Peyer's patch (tissue), 4 donors: ENCODE measurements at regions not wholly inside any gene's neighbourhood (a gene's known extent, or its start where the extent isn't known, plus 50 kb on each side); places are given as distances from the start of the nearest gene placed in this dataset.

Source experiments
- DNase-seq, 3 donors: peaks; one replicate each; pipeline ENCODE4 v3.0.0-alpha.2; 2017 to 2019
- H3K27ac ChIP-seq, 4 donors: fragments of 200-600 bp; sonication (generic); one replicate each; pipeline ENCODE4 v1.5.1; 2016 to 2019
- H3K27me3 ChIP-seq, 2 donors: fragments of 200-600 bp; sonication (generic); one replicate each; pipeline ENCODE4 v1.5.1; 2019
- H3K36me3 ChIP-seq, 3 donors: fragments of 200-600 bp; sonication (generic); one replicate each; pipeline ENCODE4 v1.5.1; 2016 to 2019
- H3K4me1 ChIP-seq, 4 donors: fragments of 200-600 bp; sonication (generic); one replicate each; pipeline ENCODE4 v1.5.1; 2016 to 2019
- H3K4me3 ChIP-seq, 4 donors: fragments of 200-600 bp; sonication (generic); 1 replicate in 3 of 4; 2 replicates in 1 of 4; pipeline ENCODE4 v1.5.1; 2016 to 2019; ENCODE audit warnings: mild to moderate bottlenecking in 1 of 4
- H3K9me3 ChIP-seq, 4 donors: fragments of 200-600 bp; sonication (generic); one replicate each; pipeline ENCODE4 v1.5.1; 2016 to 2019; ENCODE audit warnings: mild to moderate bottlenecking in 1 of 4
- CTCF ChIP-seq, 6 experiments: fragments of 450-650 bp in 4 of 6; fragments of 200-600 bp in 2 of 6; sonication (generic) in 1 of 6; IDR thresholded peaks; one replicate each; pipeline ENCODE4 v1.5.1; 2017 to 2019; ENCODE audit warnings: antibody characterized with exemption in 6 of 6, mild to moderate bottlenecking in 3 of 6, moderate library complexity in 1 of 6
- POLR2A ChIP-seq, 2 donors: fragments of 450-650 bp; IDR thresholded peaks; one replicate each; pipeline ENCODE4 v1.5.1; 2017; ENCODE audit warnings: antibody characterized with exemption in 2 of 2, mild to moderate bottlenecking in 2 of 2, moderate library complexity in 2 of 2

GRCh38 chr4:169854090-169854489, 96.3 kb upstream of the HPF1 start:
- no peaks in the 10 kb centered on the region for H3K4me1 ChIP-seq
- H3K4me3 ChIP-seq = no peak overlapping the region
- no peak for TF ChIP-seq POLR2A (IDR thresholded peaks at IDR 0.05)
- TF ChIP-seq CTCF (IDR thresholded peaks at IDR 0.05) = no peak
- no peaks in the 10 kb centered on the region for H3K9me3 ChIP-seq
- H3K27me3 ChIP-seq = no peaks in the 10 kb centered on the region
- H3K27ac ChIP-seq = no peak overlapping the region
- no peak for DNase-seq
- H3K36me3 ChIP-seq = no peaks in the 10 kb centered on the region

DNA sequence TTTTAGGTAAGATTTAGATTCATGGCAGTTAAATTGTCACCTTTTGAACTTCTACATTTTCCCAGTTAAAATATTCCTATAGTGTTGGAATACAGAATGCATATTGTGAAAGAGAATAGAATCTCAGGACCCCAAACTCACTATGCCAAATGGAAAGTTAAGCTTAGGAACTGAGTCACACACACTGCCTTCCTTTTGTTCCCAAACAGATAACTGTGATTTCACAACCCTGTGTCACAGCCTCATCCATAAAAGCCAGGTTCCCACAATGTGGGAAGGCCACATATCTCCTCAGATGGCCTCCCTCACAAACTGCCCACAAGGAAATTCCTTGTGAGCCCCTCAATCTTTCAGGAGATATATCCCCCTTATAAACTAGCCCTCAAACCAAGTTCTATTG, 94.7 kb upstream of the HPF1 start:
- Histone ChIP-seq H3K4me3 (no peak overlapping the region), H3K27ac (no peak overlapping the region), H3K36me3 (no peaks in the 10 kb centered on the region), H3K9me3 (no peaks in the 10 kb centered on the region), H3K27me3 (no peaks in the 10 kb centered on the region), H3K4me1 (no peaks in the 10 kb centered on the region)
- no peak for TF ChIP-seq CTCF (IDR thresholded peaks at IDR 0.05)
- no peak for TF ChIP-seq POLR2A (IDR thresholded peaks at IDR 0.05)
- DNase-seq = no peak

GRCh38 chr4:169851750-169852149, 94.0 kb upstream of the HPF1 start:
- Histone ChIP-seq H3K36me3 (no peaks in the 10 kb centered on the region), H3K27me3 (no peaks in the 10 kb centered on the region), H3K27ac (no peak overlapping the region), H3K4me3 (no peak overlapping the region), H3K9me3 (no peaks in the 10 kb centered on the region), H3K4me1 (no peaks in the 10 kb centered on the region)
- TF ChIP-seq POLR2A (IDR thresholded peaks at IDR 0.05) (no peak), CTCF (IDR thresholded peaks at IDR 0.05) (no peak)
- no peak for DNase-seq

DNA sequence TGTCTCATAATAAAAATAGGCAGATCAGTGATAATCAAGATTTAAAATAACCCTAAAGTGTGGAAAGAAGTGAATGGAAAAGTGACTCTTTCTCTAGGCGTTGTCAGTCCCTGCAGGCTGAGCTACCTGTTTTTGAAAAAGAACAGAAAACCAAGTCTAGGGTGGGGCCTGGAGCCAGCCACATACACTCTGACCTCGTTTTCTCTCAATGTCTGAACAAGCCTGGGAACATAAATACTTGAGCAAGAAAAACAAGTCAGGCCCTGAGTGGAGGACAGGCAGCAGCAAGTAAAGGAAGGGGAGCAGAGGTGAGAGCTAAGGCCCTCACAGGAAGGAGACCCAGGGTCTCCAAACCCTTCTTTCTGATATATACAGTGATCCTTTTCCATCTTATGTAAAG, 91.7 kb upstream of the HPF1 start:
- Histone ChIP-seq H3K4me1 (no peaks in the 10 kb centered on the region), H3K4me3 (no peak overlapping the region), H3K9me3 (no peaks in the 10 kb centered on the region), H3K36me3 (no peaks in the 10 kb centered on the region), H3K27ac (no peak overlapping the region), H3K27me3 (no peaks in the 10 kb centered on the region)
- TF ChIP-seq CTCF (IDR thresholded peaks at IDR 0.05) = no peak
- no peak for TF ChIP-seq POLR2A (IDR thresholded peaks at IDR 0.05)
- DNase-seq = no peak

DNA sequence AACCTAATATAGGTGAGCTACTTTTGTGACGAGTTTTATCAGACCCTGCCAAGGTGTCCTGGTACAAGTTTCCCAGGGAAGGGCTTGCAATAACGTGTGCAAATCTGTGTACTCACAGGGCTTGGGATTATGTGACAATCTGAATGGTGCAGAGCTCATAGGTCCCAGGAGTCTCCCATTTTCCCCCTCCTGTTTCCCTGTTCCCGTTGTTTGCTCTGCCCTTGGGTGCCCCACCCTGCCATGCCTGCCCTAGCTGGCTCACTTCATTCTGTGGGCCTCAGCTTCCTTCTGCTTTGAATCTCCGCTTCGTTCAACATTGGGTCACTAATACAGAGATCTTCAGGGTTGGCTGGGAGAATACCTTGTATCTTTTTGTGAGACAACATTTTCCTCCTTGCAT, 90.3 kb upstream of the HPF1 start:
- Histone ChIP-seq H3K4me1 (no peaks in the 10 kb centered on the region), H3K9me3 (no peaks in the 10 kb centered on the region), H3K27ac (no peak overlapping the region), H3K4me3 (no peak overlapping the region), H3K36me3 (no peaks in the 10 kb centered on the region), H3K27me3 (no peaks in the 10 kb centered on the region)
- DNase-seq = no peak
- TF ChIP-seq POLR2A (IDR thresholded peaks at IDR 0.05) (no peak), CTCF (IDR thresholded peaks at IDR 0.05) (no peak)

DNA sequence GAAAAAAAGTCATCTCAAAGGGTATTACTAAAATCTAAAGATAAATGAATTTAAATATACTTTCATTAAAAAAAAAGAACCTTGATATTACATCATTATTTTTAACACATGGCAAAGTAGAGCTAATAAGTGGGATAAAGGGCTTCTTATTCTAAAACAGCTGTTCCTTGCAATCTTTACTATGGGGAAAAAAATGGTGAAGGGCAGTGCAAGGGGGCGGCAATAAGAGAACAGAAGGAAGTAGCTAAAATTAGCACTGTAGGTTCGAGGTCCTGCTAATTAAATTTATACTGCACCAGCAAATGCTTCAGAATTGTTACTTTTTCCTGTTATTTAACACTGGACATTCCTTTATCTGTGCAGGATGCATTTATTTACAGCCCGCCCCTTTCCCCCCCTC, 89.4 kb upstream of the HPF1 start:
- no peak for DNase-seq
- no peaks in the 10 kb centered on the region for H3K27me3 ChIP-seq
- H3K9me3 ChIP-seq = no peaks in the 10 kb centered on the region
- H3K27ac ChIP-seq = no peak overlapping the region
- no peak for TF ChIP-seq CTCF (IDR thresholded peaks at IDR 0.05)
- no peak for TF ChIP-seq POLR2A (IDR thresholded peaks at IDR 0.05)
- no peaks in the 10 kb centered on the region for H3K4me1 ChIP-seq
- H3K4me3 ChIP-seq = no peak overlapping the region
- H3K36me3 ChIP-seq = no peaks in the 10 kb centered on the region
